Upper lobe of right lung (tissue), 1 donor: ENCODE measurements at regions not wholly inside any gene's neighbourhood (a gene's known extent, or its start where the extent isn't known, plus 50 kb on each side); places are given as distances from the start of the nearest gene placed in this dataset.

ENCODE experiments used
- ATAC-seq: fragments of 200-7000 bp; cut with Tn5 transposase; one replicate; pipeline ENCODE4 v1.9.1; 2020; ENCODE audit warnings: mild to moderate bottlenecking, moderate library complexity
- DNase-seq: peaks from one replicate; pipeline ENCODE4 v3.0.0-alpha.2; 2020
- H3K27ac ChIP-seq: fragments of 200-600 bp; one replicate; pipeline ENCODE4 v1.8.0; 2022
- H3K27me3 ChIP-seq: fragments of 200-600 bp; one replicate; pipeline ENCODE4 v1.8.0; 2022; ENCODE audit warnings: mild to moderate bottlenecking
- H3K36me3 ChIP-seq: fragments of 200-600 bp; one replicate; pipeline ENCODE4 v1.8.0; 2022
- H3K4me1 ChIP-seq: fragments of 200-600 bp; one replicate; pipeline ENCODE4 v1.8.0; 2022
- H3K4me3 ChIP-seq: fragments of 200-600 bp; one replicate; pipeline ENCODE4 v1.8.0; 2022; ENCODE audit warnings: mild to moderate bottlenecking
- H3K9me3 ChIP-seq: fragments of 200-600 bp; one replicate; pipeline ENCODE4 v1.8.0; 2022
- CTCF ChIP-seq: fragments of 200-600 bp; IDR thresholded peaks from one replicate; pipeline ENCODE4 v1.8.0; 2022; ENCODE audit warnings: antibody characterized with exemption
- intact Hi-C: fragments of 100-400 bp; cut with DNase I; formaldehyde crosslinking; loops from one replicate; pipeline ENCODE4 v1.11.0; 2022
- donor health status: DM: no; HTN: yes; CAD: no; lungs with severe emphysema.

- Histone ChIP-seq H3K27me3 (no peaks in the 10 kb centered on the region), H3K4me3 (no peak overlapping the region), H3K36me3 (no peaks in the 10 kb centered on the region), H3K4me1 (no peaks in the 10 kb centered on the region), H3K9me3 (no peaks in the 10 kb centered on the region), H3K27ac (no peak overlapping the region)
- DNase-seq (no peak), ATAC-seq (no peak)
- TF ChIP-seq CTCF = no peak
- intact Hi-C loops = no loop called here
These were observed 888.7 kb upstream of the ZWINT start for GRCh38 chr10:57249615-57250281.

GRCh38 chr10:57247271-57247670 lies 886.2 kb upstream of the ZWINT start:
- H3K36me3 ChIP-seq = no peaks in the 10 kb centered on the region
- H3K4me1 ChIP-seq = no peaks in the 10 kb centered on the region
- intact Hi-C loops = no loop called here
- H3K9me3 ChIP-seq = no peaks in the 10 kb centered on the region
- DNase-seq = no peak
- TF ChIP-seq CTCF = no peak
- H3K27me3 ChIP-seq = no peaks in the 10 kb centered on the region
- H3K27ac ChIP-seq = no peak overlapping the region
- no peak overlapping the region for H3K4me3 ChIP-seq
- no peak for ATAC-seq

- no peak for DNase-seq
- intact Hi-C loops = no loop called here
- H3K27me3 ChIP-seq = no peaks in the 10 kb centered on the region
- H3K27ac ChIP-seq = no peak overlapping the region
- no peaks in the 10 kb centered on the region for H3K36me3 ChIP-seq
- TF ChIP-seq CTCF = no peak
- no peaks in the 10 kb centered on the region for H3K4me1 ChIP-seq
- no peaks in the 10 kb centered on the region for H3K9me3 ChIP-seq
- no peak for ATAC-seq
- no peak overlapping the region for H3K4me3 ChIP-seq
These were observed 864.9 kb upstream of the ZWINT start for GRCh38 chr10:57225920-57226319.

GRCh38 chr10:57224811-57225210 lies 863.8 kb upstream of the ZWINT start:
- H3K4me3 ChIP-seq = no peak overlapping the region
- no peak overlapping the region for H3K27ac ChIP-seq
- no peak for TF ChIP-seq CTCF
- no peaks in the 10 kb centered on the region for H3K27me3 ChIP-seq
- ATAC-seq (no peak), DNase-seq (no peak)
- H3K9me3 ChIP-seq = no peaks in the 10 kb centered on the region
- intact Hi-C loops = no loop called here
- no peaks in the 10 kb centered on the region for H3K4me1 ChIP-seq
- H3K36me3 ChIP-seq = no peaks in the 10 kb centered on the region

GRCh38 chr10:57222603-57223002 lies 861.5 kb upstream of the ZWINT start:
- ATAC-seq (no peak), DNase-seq (no peak)
- no peaks in the 10 kb centered on the region for H3K4me1 ChIP-seq
- no peak overlapping the region for H3K27ac ChIP-seq
- intact Hi-C loops = no loop called here
- no peak overlapping the region for H3K4me3 ChIP-seq
- H3K36me3 ChIP-seq = no peaks in the 10 kb centered on the region
- no peaks in the 10 kb centered on the region for H3K27me3 ChIP-seq
- no peaks in the 10 kb centered on the region for H3K9me3 ChIP-seq
- no peak for TF ChIP-seq CTCF

GRCh38 chr10:57222129-57222528 lies 861.1 kb upstream of the ZWINT start:
- H3K4me1 ChIP-seq = no peaks in the 10 kb centered on the region
- no peak for TF ChIP-seq CTCF
- no peak overlapping the region for H3K4me3 ChIP-seq
- H3K36me3 ChIP-seq = no peaks in the 10 kb centered on the region
- no peaks in the 10 kb centered on the region for H3K9me3 ChIP-seq
- no peak overlapping the region for H3K27ac ChIP-seq
- DNase-seq = no peak
- no peaks in the 10 kb centered on the region for H3K27me3 ChIP-seq
- ATAC-seq = no peak
- intact Hi-C loops = no loop called here
